Neural cell (in vitro differentiated cells): ENCODE measurements at regions not wholly inside any gene's neighbourhood (a gene's known extent, or its start where the extent isn't known, plus 50 kb on each side); places are given as distances from the start of the nearest gene placed in this dataset.
"Not testable (repeated sequence)": the region's sequence is repeated elsewhere in the genome, so short reads cannot be mapped to it uniquely, and the experiment has no call there.

Experiments
- H2AFZ ChIP-seq: fragments of 200-600, 300-800 bp; sonication (generic), shearing (Covaris generic); 2 replicates; pipeline ENCODE4 v1.6.0; 2014; ENCODE audit warnings: low read depth, mild to moderate bottlenecking, antibody characterized with exemption, low read length, moderate library complexity
- H3F3A ChIP-seq: fragments of 200-600 bp; shearing (Covaris generic); 2 replicates; pipeline ENCODE4 v1.6.1; 2016; ENCODE audit warnings: mild to moderate bottlenecking, moderate library complexity, mixed read lengths, antibody characterized with exemption, low read length; ENCODE audit not compliant: insufficient read depth, poor library complexity, severe bottlenecking
- H3K27ac ChIP-seq: fragments of 200-600, 300-800 bp; sonication (generic), shearing (Covaris generic); 2 replicates; pipeline ENCODE4 v1.5.1; 2014; ENCODE audit warnings: mild to moderate bottlenecking, low read length, moderate library complexity
- H3K27me3 ChIP-seq: fragments of 300-800, 200-600 bp; sonication (generic), shearing (Covaris generic); 2 replicates; pipeline ENCODE4 v1.6.0; 2014; ENCODE audit warnings: mild to moderate bottlenecking, low read depth, low read length, moderate library complexity; ENCODE audit not compliant: insufficient read depth
- H3K36me3 ChIP-seq: fragments of 300-800, 200-600 bp; sonication (generic), shearing (Covaris generic); 2 replicates; pipeline ENCODE4 v1.5.1; 2014; ENCODE audit warnings: mild to moderate bottlenecking, antibody characterized with exemption, low read length, moderate library complexity; ENCODE audit not compliant: insufficient read depth
- H3K4me2 ChIP-seq: fragments of 300-800, 200-600 bp; sonication (generic), shearing (Covaris generic); 2 replicates; pipeline ENCODE4 v1.6.0; 2014; ENCODE audit warnings: mild to moderate bottlenecking, low read length
- H3K4me3 ChIP-seq: fragments of 300-800, 200-600 bp; sonication (generic), shearing (Covaris generic); 2 replicates; pipeline ENCODE4 v1.5.1; 2014; ENCODE audit warnings: mild to moderate bottlenecking, low read length, moderate library complexity
- H3K79me2 ChIP-seq: fragments of 200-600 bp; shearing (Covaris generic); replicated peaks from 2 replicates; pipeline ENCODE4 v1.6.0; 2014; ENCODE audit warnings: mild to moderate bottlenecking, low read length, moderate library complexity; ENCODE audit not compliant: insufficient read depth
- H3K9ac ChIP-seq: fragments of 300-800, 200-600 bp; sonication (generic), shearing (Covaris generic); 2 replicates; pipeline ENCODE4 v1.6.1; 2016; ENCODE audit warnings: mild to moderate bottlenecking, low read length, mixed read lengths
- H3K9me2 ChIP-seq: fragments of 200-600 bp; shearing (Covaris generic); 2 replicates; pipeline ENCODE4 v1.6.1; 2016; ENCODE audit warnings: mild to moderate bottlenecking, low read length, mixed read lengths; ENCODE audit not compliant: insufficient read depth
- H3K9me3 ChIP-seq: fragments of 200-600, 300-800 bp; sonication (generic), shearing (Covaris generic); 2 replicates; pipeline ENCODE4 v1.6.1; 2016; ENCODE audit warnings: mild to moderate bottlenecking, mixed run types, low read length, moderate library complexity, mixed read lengths
- H4K20me1 ChIP-seq: fragments of 200-600 bp; shearing (Covaris generic); 2 replicates; pipeline ENCODE4 v1.6.1; 2016; ENCODE audit warnings: mild to moderate bottlenecking, mixed run types; ENCODE audit not compliant: insufficient read depth
- CTCF ChIP-seq: fragments of 450-650 bp; IDR thresholded peaks from 2 replicates; pipeline ENCODE4 v1.5.1; 2014; ENCODE audit warnings: antibody characterized with exemption, mild to moderate bottlenecking, moderate library complexity; ENCODE audit not compliant: poor library complexity, severe bottlenecking
- EP300 ChIP-seq: fragments of 450-650 bp; conservative IDR thresholded peaks from 2 replicates; pipeline ENCODE4 v1.6.1; 2014; ENCODE audit warnings: antibody characterized with exemption, mild to moderate bottlenecking, moderate library complexity; ENCODE audit not compliant: poor library complexity, severe bottlenecking
- EZH2 ChIP-seq: fragments of 200-600, 300-800 bp; shearing (Covaris generic), sonication (generic); IDR thresholded peaks from 2 replicates; pipeline ENCODE4 v1.6.1; 2014; ENCODE audit warnings: antibody characterized with exemption, low read length, borderline replicate concordance, mild to moderate bottlenecking; ENCODE audit not compliant: insufficient read depth, poor library complexity, severe bottlenecking
- MXI1 ChIP-seq: fragments of 450-650 bp; conservative IDR thresholded peaks from 2 replicates; pipeline ENCODE4 v1.6.1; 2014; ENCODE audit warnings: antibody characterized with exemption, mild to moderate bottlenecking; ENCODE audit not compliant: poor library complexity, severe bottlenecking
- POLR2AphosphoS5 ChIP-seq: IDR thresholded peaks from 2 replicates; pipeline ENCODE4 v1.6.1; 2012
- RAD21 ChIP-seq: fragments of 450-650 bp; conservative IDR thresholded peaks from 2 replicates; pipeline ENCODE4 v1.6.1; 2014; ENCODE audit warnings: antibody characterized with exemption, mild to moderate bottlenecking, moderate library complexity
- REST ChIP-seq: IDR thresholded peaks from 2 replicates; pipeline ENCODE4 v1.6.1; 2012; ENCODE audit warnings: borderline replicate concordance
- SMC3 ChIP-seq: fragments of 450-650 bp; conservative IDR thresholded peaks from 2 replicates; pipeline ENCODE4 v1.6.1; 2014; ENCODE audit warnings: antibody characterized with exemption, mild to moderate bottlenecking, moderate library complexity; ENCODE audit not compliant: poor library complexity
- TAF1 ChIP-seq: IDR thresholded peaks from 2 replicates; pipeline ENCODE4 v1.6.1; 2012; ENCODE audit warnings: low read depth

GRCh38 chr2:192940767-192941166 lies 746.0 kb upstream of the TMEFF2 start:
- Histone ChIP-seq H3K9ac (no peak overlapping the region), H4K20me1 (no peaks in the 10 kb centered on the region), H3K9me3 (no peaks in the 10 kb centered on the region), H3K27me3 (no peaks in the 10 kb centered on the region), H3K36me3 (no peaks in the 10 kb centered on the region), H3K4me2 (no peak overlapping the region), H3K4me3 (no peak overlapping the region), H3F3A (no peaks in the 10 kb centered on the region), H3K27ac (no peak overlapping the region), H3K79me2 (no peaks in the 10 kb centered on the region), H3K9me2 (no peaks in the 10 kb centered on the region), H2AFZ (no peak overlapping the region)
- no peak for TF ChIP-seq TAF1

- Histone ChIP-seq H3K4me2 (no peak overlapping the region), H2AFZ (no peak overlapping the region), H3F3A (no peaks in the 10 kb centered on the region), H3K27ac (no peak overlapping the region), H4K20me1 (no peaks in the 10 kb centered on the region), H3K27me3 (no peaks in the 10 kb centered on the region), H3K9me3 (no peaks in the 10 kb centered on the region), H3K79me2 (no peaks in the 10 kb centered on the region), H3K4me3 (no peak overlapping the region), H3K9ac (no peak overlapping the region), H3K9me2 (no peaks in the 10 kb centered on the region), H3K36me3 (no peaks in the 10 kb centered on the region)
- TF ChIP-seq POLR2AphosphoS5 (no peak), EP300 (no peak), RAD21 (no peak), TAF1 (no peak), MXI1 (no peak), CTCF (no peak), EZH2 (no peak), SMC3 (no peak), REST (no peak)
Measured at GRCh38 chr2:192932376-192932775, 737.6 kb upstream of the TMEFF2 start.

GRCh38 chr2:192921631-192922030 lies 726.9 kb upstream of the TMEFF2 start:
- H3K9ac ChIP-seq, H3K4me3 ChIP-seq, H3K36me3 ChIP-seq, H3K4me2 ChIP-seq, H3K79me2 ChIP-seq, H3K9me3 ChIP-seq, H3K27me3 ChIP-seq, H2AFZ ChIP-seq, H3F3A ChIP-seq, H3K9me2 ChIP-seq, H4K20me1 ChIP-seq, H3K27ac ChIP-seq: not testable (repeated sequence)
